ENCODE measurements at regions not wholly inside any gene's neighbourhood (a gene's known extent, or its start where the extent isn't known, plus 50 kb on each side); places are given as distances from the start of the nearest gene placed in this dataset.
A peak's percentile ranks its signal among the peaks of the same experiment; 100 is the strongest.

DNA sequence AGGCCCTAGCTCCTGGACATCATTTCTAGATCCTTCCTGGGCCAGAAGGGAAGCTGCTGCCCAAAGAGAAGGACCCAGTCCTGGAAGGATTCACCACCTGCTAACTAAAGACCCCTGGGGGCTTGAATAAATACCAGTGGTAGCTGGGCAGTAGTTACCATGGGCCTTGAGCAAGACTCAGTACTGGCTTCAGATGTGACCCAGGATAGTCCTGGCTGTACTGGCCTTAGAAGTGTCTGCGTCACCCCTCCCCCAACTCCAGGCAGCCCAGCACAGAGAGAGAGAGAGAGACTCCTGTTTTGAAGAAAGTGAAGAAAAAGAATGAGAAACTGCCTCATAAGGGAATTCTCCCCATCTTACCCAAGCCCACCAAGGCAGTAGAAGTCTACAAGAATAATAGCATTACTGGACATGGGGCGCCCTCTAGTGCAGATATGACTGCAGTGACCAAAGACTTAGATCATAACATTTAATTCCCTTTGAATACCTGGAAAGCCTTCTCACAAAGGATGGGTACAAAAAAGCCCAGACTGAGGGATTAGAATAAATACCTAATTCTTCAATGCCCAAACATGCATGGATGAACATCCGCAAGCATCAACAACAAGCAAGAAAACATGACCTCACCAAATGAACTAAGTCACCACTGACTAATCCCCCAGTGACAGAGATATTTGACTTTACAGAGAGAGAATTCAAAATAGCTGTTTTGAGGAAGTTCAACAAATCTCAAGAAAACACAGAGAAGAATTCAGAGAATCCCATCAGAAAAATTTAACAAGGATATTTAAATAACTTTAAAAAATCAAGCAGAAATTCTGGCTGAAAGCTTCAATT is 171.8 kb downstream of the HNRNPD start:
- DNase-seq: peak; percentile 36
- ATAC-seq: no peak
- intact Hi-C loops (cut with DNase I): loop anchor here (2.0 to 5.0 kb wide), 3 partner anchors 735 to 795 kb away; no protein-coding TSS in a partner anchor

DNA sequence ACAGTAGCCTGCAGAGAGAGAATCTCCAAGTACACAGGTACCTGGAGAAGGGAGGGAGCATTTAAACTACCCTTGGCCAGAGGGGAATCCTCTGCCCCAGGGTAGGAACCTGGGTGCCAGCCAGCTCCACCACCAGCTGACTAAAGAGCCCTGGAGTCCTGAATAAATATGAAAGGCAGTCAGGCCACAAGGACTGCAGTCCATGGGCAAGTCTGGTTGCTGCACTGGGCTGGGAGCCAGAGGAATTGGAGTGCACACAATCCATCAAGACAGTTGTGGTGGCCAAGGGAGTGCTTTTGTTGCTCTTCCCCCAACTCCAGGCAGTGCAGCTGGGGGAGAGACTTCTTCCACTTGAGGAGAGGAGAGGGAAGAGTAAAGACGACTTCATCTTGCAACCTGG is 172.5 kb downstream of the HNRNPD start:
- ATAC-seq: no peak
- DNase-seq: no peak
- intact Hi-C loops (cut with DNase I): loop anchor here (5.0 kb wide), 2 partner anchors 734 to 794 kb away; no protein-coding TSS in a partner anchor

DNA sequence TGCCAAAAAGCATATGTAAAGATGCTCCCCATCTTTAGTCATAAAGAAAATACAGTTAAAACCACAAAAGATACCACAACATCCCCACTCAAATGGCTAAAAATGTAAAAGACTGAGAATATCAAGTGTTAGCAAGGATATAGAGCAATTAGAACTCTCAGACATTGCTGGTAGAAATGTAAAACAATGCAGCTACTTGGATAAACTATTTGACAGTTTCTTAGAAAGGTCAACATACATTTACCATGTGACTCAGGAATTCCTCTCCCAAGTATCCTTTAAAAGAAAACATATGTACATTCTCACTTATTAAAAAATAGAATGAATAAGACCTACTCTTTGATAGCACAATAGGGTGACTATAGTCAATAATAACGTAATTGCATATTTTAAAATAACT is 173.7 kb downstream of the HNRNPD start:
- ATAC-seq (no peak), DNase-seq (no peak)
- intact Hi-C loops (cut with DNase I): loop anchor here (5.0 kb wide), 2 partner anchors 733 to 793 kb away; no protein-coding TSS in a partner anchor

DNA sequence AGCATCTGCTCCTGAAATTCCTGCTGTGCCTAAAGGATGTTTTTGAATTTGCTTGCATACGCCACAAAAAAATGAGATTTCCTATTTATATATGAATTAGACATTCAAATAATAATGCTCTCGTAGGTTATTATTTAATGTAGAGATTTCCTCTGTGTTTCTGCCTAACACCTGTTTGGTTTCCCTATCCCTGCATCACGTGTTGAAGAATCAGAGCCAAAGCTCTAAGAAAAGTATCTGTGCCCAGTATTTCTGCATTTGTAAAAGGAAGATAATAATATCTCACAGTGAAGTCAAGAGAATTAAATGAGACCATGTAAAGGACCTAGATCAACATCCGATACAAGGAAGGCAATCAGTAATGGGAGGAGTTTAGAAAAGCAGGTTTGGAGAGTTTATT is 179.5 kb downstream of the HNRNPD start:
- intact Hi-C loops (cut with DNase I): no loop called here
- ATAC-seq (no peak), DNase-seq (no peak)

DNA sequence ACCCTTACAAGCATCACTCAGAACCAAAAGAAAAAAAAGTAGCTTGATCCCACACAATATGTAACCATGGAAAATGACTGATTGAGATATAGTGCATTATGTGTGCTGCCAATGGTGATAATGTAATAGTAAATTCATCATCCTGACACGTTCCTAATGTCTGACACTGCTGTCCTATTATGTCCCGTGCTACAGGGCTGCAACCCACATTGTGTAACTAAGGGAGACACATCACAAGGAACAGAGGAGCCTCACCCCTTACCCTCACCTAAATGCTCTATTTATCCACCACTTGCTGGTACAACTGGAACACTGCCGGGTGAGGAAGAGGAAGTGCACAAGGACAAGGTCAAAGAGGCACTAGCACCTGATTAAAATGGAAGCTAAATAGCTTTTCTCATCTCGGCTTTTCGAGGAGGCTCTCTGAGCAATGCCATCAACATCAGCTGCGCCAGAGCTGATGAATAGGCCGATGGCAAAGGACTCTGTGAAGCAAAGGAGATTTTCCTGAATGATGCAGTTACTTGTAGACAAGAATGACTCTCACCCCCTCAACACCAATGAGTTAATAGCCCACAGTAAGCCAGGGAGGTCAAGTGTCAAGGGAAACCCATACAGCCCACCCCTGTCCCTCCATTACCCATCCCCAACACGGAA is 181.6 kb downstream of the HNRNPD start:
- ATAC-seq (no peak), DNase-seq (no peak)
- intact Hi-C loops (cut with DNase I): no loop called here

DNA sequence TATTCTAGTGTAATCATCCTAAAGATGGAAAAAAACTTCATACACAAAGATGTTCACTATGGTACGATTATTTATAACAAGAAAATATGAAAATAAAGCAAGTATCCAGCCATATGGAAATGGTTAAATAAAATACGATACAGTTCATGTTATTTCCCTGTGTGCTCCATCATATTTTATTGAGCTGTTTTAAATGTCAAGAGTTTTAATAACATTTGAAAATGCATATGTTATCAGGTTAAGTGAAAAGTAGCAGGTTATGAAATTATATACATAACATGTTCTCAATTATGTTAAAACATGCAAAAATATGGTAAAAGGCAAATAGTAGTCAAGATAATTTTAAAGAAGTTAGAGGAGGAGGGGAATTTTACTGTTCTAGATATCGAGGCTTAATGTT is 192.0 kb downstream of the HNRNPD start:
- intact Hi-C loops (cut with DNase I): no loop called here
- DNase-seq: no peak

DNA sequence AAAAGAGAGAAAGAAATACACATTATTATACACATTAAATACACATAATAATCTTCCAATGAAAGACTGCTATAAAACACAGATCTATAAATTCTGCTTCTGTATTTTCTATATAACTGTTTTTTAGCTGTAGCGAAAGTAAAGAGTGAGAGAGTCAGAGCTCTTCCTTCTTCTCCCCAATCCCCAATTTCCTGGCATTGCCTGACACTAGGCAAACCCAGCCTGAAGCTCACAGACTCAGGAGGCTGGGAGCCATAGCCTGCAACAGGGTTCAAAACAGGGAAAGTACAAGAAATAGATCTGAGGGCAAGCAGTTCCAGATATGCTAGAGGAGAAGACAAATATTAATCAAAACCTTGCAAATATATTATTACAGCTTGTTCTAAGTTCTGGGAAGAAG is 201.6 kb downstream of the HNRNPD start:
- ATAC-seq: no peak

More for the DNA sequence above, 192.0 kb downstream of the HNRNPD start:
- no peak for ATAC-seq

DNA sequence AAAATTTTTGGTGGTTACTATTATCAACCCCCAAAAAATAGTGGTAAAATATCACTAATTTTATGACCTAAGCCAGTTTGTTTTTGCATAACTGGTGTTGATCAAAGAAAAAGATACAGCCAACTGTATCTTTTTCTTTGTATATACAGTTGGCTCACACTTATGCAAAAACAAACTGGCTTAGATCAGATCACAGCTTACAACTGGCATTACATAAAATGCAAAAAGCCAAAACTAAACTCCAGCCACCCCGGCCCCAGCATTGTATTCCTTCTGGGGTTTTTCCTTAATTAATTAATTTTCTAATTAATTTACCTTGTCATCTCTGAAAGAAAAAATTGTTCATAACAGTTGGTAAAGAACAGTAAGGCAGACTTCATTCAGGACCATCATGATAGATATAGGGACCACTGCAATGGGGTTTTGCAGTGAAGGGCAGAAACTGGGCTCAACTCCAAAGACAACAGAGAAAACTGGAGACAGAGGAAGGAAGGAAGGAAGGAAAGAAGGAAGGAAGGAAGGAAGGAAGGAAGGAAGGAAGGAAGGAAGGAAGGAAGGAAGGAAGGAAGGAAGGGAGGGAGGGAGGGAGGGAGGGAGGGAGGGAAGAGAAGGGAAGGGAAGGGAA is 202.1 kb downstream of the HNRNPD start:
- DNase-seq (no peak), ATAC-seq (no peak)
- intact Hi-C loops (cut with DNase I): no loop called here

More for the DNA sequence above, 201.6 kb downstream of the HNRNPD start:
- DNase-seq: no peak
- intact Hi-C loops (cut with DNase I): no loop called here

DNA sequence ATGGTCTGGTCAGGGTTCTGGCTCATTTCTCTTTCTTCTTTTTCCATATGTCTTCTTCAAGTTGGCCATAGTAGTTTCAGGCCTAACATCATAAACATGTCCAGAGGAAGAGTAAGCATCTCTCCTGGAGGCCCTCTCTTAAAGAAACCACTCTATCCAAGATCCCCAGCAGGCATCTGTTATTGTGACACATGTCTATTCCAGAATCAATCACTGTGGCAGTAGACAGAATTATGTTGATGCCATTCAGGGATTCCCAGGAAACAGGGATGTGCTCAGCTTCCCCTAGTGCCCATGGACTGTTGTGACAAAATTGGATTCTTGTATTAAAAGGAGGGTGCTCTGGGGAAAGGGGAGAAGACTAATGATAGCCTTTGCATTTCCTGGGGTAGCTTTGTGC is 224.0 kb downstream of the HNRNPD start:
- ATAC-seq: no peak
- intact Hi-C loops (cut with DNase I): no loop called here
- DNase-seq: no peak

DNA sequence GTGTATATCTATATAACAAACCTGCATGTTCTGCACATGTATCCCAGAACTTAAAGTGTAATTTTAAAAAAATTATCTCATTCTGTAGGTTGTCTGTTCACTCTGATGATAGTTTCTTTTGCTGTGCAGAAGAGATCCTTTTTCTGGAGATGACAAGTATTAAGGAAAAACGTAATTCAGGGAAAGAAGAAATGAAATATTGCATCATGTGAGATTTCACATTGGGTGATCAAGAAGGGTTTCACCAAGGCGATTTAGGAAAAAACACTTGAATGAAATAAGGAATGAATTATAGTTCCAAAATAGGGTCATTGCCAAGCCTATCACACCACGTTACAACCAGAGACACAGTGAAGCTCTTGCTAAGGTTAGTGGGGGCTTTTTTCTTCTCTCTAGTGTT is 227.9 kb downstream of the HNRNPD start:
- DNase-seq (no peak), ATAC-seq (no peak)
- intact Hi-C loops (cut with DNase I): no loop called here

DNA sequence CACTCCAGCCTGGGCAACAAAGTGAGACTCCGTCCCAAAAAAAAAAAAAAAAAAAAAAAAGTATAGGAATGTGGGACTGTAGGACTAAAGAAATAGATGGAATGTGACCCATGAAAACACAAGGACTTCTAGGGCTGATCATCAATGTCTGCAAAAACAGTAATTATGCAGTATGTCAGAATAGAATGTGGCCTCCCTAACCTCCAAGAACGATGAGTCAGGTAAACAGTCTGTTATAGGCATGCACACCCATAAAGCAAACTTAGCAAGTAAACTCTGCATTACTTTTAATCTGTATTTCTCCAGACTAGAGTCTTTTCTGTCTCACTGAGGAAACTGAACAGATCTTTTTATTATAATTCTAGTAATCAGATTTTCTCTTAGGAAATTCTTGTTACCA is 233.4 kb downstream of the HNRNPD start:
- ATAC-seq (no peak), DNase-seq (no peak)
- intact Hi-C loops (cut with DNase I): no loop called here

DNA sequence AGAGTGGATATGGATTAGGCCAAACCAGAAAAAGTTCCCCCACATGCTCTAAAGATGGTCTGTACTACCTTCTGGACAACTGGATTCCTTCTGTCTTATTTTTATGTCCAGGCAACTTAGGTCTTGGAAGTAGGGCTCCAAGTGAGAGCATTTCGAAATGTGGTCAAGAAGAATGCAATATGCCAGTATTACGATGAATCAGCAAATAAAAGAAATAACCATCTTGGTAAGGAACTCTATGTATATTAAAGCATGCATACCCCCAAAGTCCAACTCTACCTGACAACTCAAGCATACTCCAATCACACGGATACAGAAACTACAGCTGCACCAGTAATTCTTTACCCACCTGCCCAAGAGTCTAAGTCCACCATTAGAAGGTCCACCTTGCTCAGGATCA is 234.5 kb downstream of the HNRNPD start:
- DNase-seq (no peak), ATAC-seq (no peak)
- intact Hi-C loops (cut with DNase I): no loop called here

DNA sequence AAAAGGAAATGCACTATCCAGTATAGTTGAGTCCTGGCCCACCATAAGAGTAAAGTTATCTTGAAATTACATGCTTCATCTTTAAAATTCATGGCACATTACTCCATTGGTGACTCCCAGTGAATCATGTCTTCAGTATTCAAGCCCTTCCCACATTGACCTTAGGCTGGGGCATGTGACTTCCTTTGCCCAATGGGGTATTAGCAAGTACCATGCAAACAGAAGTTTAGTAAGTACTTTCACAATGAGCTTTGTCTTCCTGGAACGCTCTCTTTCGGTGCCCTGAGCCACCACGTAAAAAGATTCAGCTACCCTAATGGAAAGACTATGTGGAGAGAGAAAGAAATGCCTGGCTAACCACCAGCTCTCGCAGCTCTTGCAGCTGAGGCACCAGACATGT is 235.4 kb downstream of the HNRNPD start:
- intact Hi-C loops (cut with DNase I): no loop called here
- DNase-seq: no peak
- ATAC-seq: no peak

DNA sequence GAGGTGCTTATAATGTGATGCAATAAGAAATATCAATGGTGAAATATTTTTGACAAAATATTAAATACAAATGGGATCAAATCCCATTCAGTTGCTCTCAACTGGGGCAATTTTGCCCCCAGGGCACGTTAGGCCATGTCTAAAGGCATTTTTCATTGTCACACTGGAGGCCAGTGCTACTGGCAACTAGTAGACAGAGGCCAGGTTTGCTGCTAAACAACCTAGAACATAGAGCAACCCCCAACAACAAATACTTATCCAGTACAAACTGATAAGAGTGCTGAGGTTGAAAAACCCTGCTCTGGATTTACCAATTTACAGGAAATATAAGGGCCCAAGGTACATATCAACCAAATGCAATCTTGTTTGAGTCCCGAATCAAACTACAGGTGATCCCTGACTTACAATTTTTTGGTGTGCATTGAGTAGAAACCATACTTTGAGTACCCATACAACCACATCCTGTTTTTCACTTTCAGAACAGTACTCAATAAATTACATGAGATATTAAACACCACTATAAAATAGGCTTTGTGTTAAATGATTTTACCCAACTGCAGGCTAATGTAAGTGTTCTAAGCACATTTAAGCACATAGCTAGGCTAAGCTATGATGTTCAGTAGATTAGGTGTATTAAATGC is 237.5 kb downstream of the HNRNPD start:
- intact Hi-C loops (cut with DNase I): no loop called here
- ATAC-seq: no peak

DNA sequence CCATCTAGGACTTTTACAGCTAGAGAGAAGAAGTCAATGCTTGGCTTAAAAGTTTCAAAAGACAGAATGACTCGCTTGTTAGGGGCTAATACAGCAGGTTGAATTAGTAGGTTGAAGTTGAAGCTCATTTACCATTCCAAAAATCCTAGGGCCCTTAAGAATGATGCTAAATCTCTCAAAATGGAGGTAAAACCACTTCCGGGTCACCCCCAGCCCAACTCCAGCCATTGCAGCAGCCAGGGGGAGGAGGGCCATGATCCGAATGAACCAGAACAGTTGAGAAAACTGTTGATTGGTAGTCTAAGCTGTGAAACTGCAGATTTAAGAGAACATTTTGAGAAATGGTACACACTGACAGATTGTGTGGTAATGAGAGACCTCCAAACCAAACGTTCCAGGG is 245.4 kb downstream of the HNRNPD start:
- ATAC-seq: no peak
- no peak for DNase-seq
- intact Hi-C loops (cut with DNase I): no loop called here

More for the DNA sequence above, 237.5 kb downstream of the HNRNPD start:
- no peak for DNase-seq

DNA sequence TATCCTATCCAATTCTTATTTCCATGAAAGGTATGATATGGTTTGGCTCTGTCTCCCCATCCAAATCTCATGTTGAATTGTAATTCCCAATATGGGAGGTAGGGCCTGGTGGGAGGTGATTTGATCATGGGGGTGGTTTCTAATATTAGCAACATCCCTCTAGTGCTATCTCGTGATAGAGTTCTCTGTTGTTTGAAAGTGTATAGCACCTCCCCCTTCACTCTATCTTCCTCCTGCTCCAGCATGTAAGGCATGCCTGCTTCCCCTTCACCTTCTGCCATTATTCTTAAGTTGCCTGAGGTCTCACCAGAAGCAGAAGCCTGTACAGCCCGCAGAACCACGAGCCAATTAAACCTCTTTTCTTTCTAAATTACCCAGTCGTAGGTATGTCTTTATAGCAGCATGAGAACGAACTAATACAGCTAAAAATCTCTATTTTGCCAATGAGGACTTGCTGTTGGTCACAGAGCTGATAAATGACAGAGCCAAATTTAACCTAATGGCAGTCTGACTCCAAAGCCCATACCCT is 247.2 kb downstream of the HNRNPD start:
- intact Hi-C loops (cut with DNase I): no loop called here
- ATAC-seq (no peak), DNase-seq (no peak)

DNA sequence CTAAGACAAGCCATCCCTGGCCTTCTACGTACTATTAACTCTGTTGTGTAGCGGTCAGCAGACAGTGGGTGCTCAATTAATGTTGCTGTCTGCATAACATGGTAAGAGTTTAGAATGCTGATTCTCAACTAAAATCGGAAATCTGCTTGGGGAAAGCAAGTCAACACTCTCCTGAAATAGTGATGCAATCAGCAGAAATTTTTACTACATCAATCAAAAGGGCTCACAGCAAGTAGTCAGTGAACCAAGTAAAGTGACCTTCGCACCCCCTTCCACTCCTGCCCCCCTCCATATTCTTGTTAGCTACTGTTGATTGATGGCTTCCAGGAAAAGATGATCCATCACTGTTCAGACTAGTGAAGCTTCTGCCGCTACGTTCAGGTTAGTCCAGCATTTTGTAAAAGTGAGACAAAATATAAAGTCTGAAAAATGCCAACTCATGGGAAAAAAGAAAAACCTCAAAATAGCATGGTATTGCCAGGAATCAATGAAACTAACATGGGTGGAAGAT is 247.9 kb downstream of the HNRNPD start:
- no peak for DNase-seq
- no peak for ATAC-seq
- intact Hi-C loops (cut with DNase I): no loop called here

DNA sequence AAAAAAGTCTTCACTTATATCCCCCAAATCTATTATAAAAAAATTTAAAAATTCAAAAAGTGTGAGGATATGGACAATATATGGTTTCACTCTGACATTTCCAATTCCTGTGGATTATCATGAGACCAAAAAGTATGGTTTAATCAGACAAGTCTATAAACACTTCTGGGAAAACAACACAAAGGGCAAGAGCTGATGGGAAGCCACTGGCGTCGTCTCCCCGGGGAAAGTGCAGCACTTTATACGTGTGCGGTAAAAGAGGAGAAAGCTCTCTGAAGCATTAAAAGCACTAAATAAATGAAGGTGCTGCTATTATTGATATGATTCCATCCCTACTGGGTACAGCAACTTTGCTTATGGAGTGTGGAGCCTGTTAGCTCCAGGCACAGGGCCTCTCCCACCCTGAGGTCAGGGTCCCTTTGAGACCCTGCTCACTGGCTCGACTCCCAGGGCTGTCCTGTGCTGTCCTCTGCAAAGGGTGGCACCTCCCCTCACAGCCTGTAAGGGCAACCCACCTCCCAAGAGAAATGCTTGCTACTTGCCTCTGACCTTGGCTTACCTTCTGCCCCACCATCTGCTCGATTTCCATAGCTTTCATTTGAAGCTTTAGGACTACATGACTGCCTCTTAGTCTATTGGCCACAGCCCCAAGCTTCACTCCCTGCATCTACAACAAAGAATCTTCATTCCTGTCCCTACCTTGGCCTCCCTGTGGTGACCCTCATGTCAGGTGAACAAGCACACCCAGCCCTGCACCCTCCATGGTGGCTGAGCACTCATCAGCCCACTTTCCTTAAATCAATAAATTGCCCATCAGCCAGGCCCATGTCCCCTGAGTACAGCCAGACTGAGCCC is 248.6 kb downstream of the HNRNPD start:
- intact Hi-C loops (cut with DNase I): no loop called here
- ATAC-seq (no peak), DNase-seq (no peak)
